GM12892 (cell line): ENCODE measurements at regions not wholly inside any gene's neighbourhood (a gene's known extent, or its start where the extent isn't known, plus 50 kb on each side); places are given as distances from the start of the nearest gene placed in this dataset.

ENCODE experiments used
- POLR2A ChIP-seq: IDR thresholded peaks from 2 replicates; pipeline ENCODE4 v1.6.1; 2011; ENCODE audit warnings: low read depth, low read length, control low read depth
- TAF1 ChIP-seq: IDR thresholded peaks from 2 replicates; pipeline ENCODE4 v1.6.1; 2011; ENCODE audit warnings: low read depth, mild to moderate bottlenecking, control low read depth, low read length, borderline replicate concordance

GRCh38 chr1:10961300-10961833, 51.1 kb upstream of the TARDBP start:
- TF ChIP-seq TAF1 (no peak), POLR2A (no peak)
